Daoy (cell line): ENCODE measurements at regions not wholly inside any gene's neighbourhood (a gene's known extent, or its start where the extent isn't known, plus 50 kb on each side); places are given as distances from the start of the nearest gene placed in this dataset.
"Not testable (repeated sequence)": the region's sequence is repeated elsewhere in the genome, so short reads cannot be mapped to it uniquely, and the experiment has no call there.

Source experiments
- DNase-seq: peaks from one replicate; pipeline ENCODE4 v3.0.0-alpha.2; 2015; ENCODE audit warnings: low read depth

GRCh38 chrX:5305452-5305851 is 923.2 kb downstream of the NLGN4X start:
- no peak for DNase-seq

- no peak for DNase-seq
These were observed 933.7 kb downstream of the NLGN4X start for GRCh38 chrX:5295004-5295403.

GRCh38 chrX:5290635-5291034 is 938.0 kb downstream of the NLGN4X start:
- no peak for DNase-seq

GRCh38 chrX:5289949-5290348 is 938.7 kb downstream of the NLGN4X start:
- not testable (repeated sequence) for DNase-seq

- no peak for DNase-seq
These were observed 949.8 kb downstream of the NLGN4X start for GRCh38 chrX:5278908-5279307.

GRCh38 chrX:5265324-5265850 is 963.3 kb downstream of the NLGN4X start:
- DNase-seq = no peak

- DNase-seq = no peak
These were observed 978.6 kb downstream of the NLGN4X start for GRCh38 chrX:5250106-5250505.

- DNase-seq = no peak
These were observed 986.4 kb downstream of the NLGN4X start for GRCh38 chrX:5242091-5242790.

- DNase-seq = no peak
These were observed 991.9 kb downstream of the NLGN4X start for GRCh38 chrX:5236749-5237148.

GRCh38 chrX:5236096-5236495 is 992.6 kb downstream of the NLGN4X start:
- DNase-seq = no peak

GRCh38 chrX:5233830-5234229 is 994.8 kb downstream of the NLGN4X start:
- DNase-seq = no peak

GRCh38 chrX:5220421-5220820 is 1008.2 kb downstream of the NLGN4X start:
- DNase-seq = no peak

- DNase-seq = no peak
These were observed 1033.9 kb downstream of the NLGN4X start for GRCh38 chrX:5194806-5195205.

- no peak for DNase-seq
These were observed 1048.4 kb downstream of the NLGN4X start for GRCh38 chrX:5180135-5180741.

GRCh38 chrX:5176766-5177165 is 1051.9 kb downstream of the NLGN4X start:
- DNase-seq = no peak

GRCh38 chrX:5163663-5164062 is 1065.0 kb downstream of the NLGN4X start:
- DNase-seq = no peak

- no peak for DNase-seq
These were observed 1073.4 kb downstream of the NLGN4X start for GRCh38 chrX:5155301-5155700.

GRCh38 chrX:5145957-5146356 is 1082.7 kb downstream of the NLGN4X start:
- no peak for DNase-seq

- DNase-seq = no peak
These were observed 1086.0 kb downstream of the NLGN4X start for GRCh38 chrX:5142644-5143043.

GRCh38 chrX:5122181-5122678 is 1106.4 kb downstream of the NLGN4X start:
- DNase-seq = no peak

- DNase-seq = no peak
These were observed 1110.9 kb downstream of the NLGN4X start for GRCh38 chrX:5117816-5118215.

- no peak for DNase-seq
These were observed 1115.5 kb downstream of the NLGN4X start for GRCh38 chrX:5113128-5113527.

GRCh38 chrX:5100004-5100403 is 1128.7 kb downstream of the NLGN4X start:
- no peak for DNase-seq
